DMS153 treated with DMSO at 0.1 percent for 48 hours (cell line): ENCODE measurements at regions not wholly inside any gene's neighbourhood (a gene's known extent, or its start where the extent isn't known, plus 50 kb on each side); places are given as distances from the start of the nearest gene placed in this dataset.
"Not testable (repeated sequence)": the region's sequence is repeated elsewhere in the genome, so short reads cannot be mapped to it uniquely, and the experiment has no call there.

Experiments used
- DNase-seq: peaks from one replicate; lab custom pipeline; 2025; ENCODE audit not compliant: unreplicated experiment; lab: John Stamatoyannopoulos, UW

- DNase-seq = no peak
These were observed 126.5 kb downstream of the VPREB1 start for GRCh38 chr22:22371031-22371541.

GRCh38 chr22:22372086-22372485 is 127.5 kb downstream of the VPREB1 start:
- DNase-seq = no peak

GRCh38 chr22:22374163-22374562 is 129.6 kb downstream of the VPREB1 start:
- DNase-seq = no peak

- DNase-seq = no peak
These were observed 130.0 kb downstream of the VPREB1 start for GRCh38 chr22:22374579-22374978.

- DNase-seq = no peak
These were observed 131.2 kb downstream of the VPREB1 start for GRCh38 chr22:22375576-22376351.

GRCh38 chr22:22376352-22376706 is 131.7 kb downstream of the VPREB1 start:
- no peak for DNase-seq

- DNase-seq = not testable (repeated sequence)
These were observed 131.7 kb downstream of the ZNF280B start for GRCh38 chr22:22376884-22377283.

- DNase-seq = no peak
These were observed 131.2 kb downstream of the ZNF280B start for GRCh38 chr22:22377335-22377734.

GRCh38 chr22:22378446-22379415 is 129.8 kb downstream of the ZNF280B start:
- DNase-seq = no peak

GRCh38 chr22:22380098-22381030 is 128.2 kb downstream of the ZNF280B start:
- DNase-seq = no peak

- DNase-seq = not testable (repeated sequence)
These were observed 127.2 kb downstream of the ZNF280B start for GRCh38 chr22:22381292-22381691.

GRCh38 chr22:22384267-22384666 is 124.3 kb downstream of the ZNF280B start:
- no peak for DNase-seq

GRCh38 chr22:22384668-22385244 is 123.8 kb downstream of the ZNF280B start:
- DNase-seq = no peak

GRCh38 chr22:22386602-22387385 is 121.7 kb downstream of the ZNF280B start:
- peak; percentile 75 for DNase-seq

- no peak for DNase-seq
These were observed 121.2 kb downstream of the ZNF280B start for GRCh38 chr22:22387386-22387736.

GRCh38 chr22:22388090-22388489 is 120.5 kb downstream of the ZNF280B start:
- DNase-seq = peak; percentile 4

- no peak for DNase-seq
These were observed 120.0 kb downstream of the ZNF280B start for GRCh38 chr22:22388494-22388893.

GRCh38 chr22:22389467-22389866 is 119.1 kb downstream of the ZNF280B start:
- DNase-seq = no peak

GRCh38 chr22:22390989-22391388 is 117.6 kb downstream of the ZNF280B start:
- DNase-seq = no peak

- DNase-seq = no peak
These were observed 117.0 kb downstream of the ZNF280B start for GRCh38 chr22:22391543-22391942.
